ENCODE measurements at regions not wholly inside any gene's neighbourhood (a gene's known extent, or its start where the extent isn't known, plus 50 kb on each side); places are given as distances from the start of the nearest gene placed in this dataset. TPM values are rescaled to one million over a fixed set of nuclear protein-coding genes. Genes with fewer than 3 reads are reported as not detected.

DNA sequence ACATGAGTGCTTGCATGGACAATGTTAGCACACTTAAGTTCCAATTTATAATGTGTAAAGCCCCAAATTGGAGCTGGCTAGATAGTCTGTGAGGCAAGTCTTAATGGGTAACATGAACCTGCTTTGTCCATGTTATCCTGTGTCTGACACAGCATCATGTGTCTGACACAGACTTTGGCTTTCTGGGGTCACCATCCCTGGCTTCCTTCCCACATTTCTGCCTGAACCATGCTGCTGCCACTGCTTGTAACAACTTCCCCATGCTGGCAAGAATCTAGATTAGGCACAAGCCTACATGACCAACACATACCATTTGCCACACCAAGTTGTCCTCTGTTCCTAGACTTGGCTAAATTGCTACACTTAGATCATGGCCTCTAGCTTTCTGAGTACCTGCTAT, 49.8 kb upstream of the ZBTB7C start:
- no peak overlapping the region for H2AFZ ChIP-seq (ENCODE audit: low read length)
- H3K27ac ChIP-seq (ENCODE audit: low read depth, low read length): no peak overlapping the region
- peaks cover 12% of the 10 kb centered on the region for H3K27me3 ChIP-seq (ENCODE audit: insufficient read depth, low read length)
- TF ChIP-seq, protein P1, sequence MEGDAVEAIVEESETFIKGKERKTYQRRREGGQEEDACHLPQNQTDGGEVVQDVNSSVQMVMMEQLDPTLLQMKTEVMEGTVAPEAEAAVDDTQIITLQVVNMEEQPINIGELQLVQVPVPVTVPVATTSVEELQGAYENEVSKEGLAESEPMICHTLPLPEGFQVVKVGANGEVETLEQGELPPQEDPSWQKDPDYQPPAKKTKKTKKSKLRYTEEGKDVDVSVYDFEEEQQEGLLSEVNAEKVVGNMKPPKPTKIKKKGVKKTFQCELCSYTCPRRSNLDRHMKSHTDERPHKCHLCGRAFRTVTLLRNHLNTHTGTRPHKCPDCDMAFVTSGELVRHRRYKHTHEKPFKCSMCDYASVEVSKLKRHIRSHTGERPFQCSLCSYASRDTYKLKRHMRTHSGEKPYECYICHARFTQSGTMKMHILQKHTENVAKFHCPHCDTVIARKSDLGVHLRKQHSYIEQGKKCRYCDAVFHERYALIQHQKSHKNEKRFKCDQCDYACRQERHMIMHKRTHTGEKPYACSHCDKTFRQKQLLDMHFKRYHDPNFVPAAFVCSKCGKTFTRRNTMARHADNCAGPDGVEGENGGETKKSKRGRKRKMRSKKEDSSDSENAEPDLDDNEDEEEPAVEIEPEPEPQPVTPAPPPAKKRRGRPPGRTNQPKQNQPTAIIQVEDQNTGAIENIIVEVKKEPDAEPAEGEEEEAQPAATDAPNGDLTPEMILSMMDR (IDR thresholded peaks at IDR 0.05; ENCODE audit: extremely low read depth, low read depth, low read length): no peak
- no peak overlapping the region for H3K4me3 ChIP-seq (ENCODE audit: insufficient read depth, low read length)
- H4K20me1 ChIP-seq (ENCODE audit: insufficient read depth, low read length): no peaks in the 10 kb centered on the region
- no peaks in the 10 kb centered on the region for H3K9me3 ChIP-seq (ENCODE audit: low read depth, low read length)
- no peaks in the 10 kb centered on the region for H3K36me3 ChIP-seq (ENCODE audit: insufficient read depth, low read length)
- H3K4me1 ChIP-seq (ENCODE audit: insufficient read depth, low read length): peaks cover 21% of the 10 kb centered on the region
- no peak overlapping the region for H3K4me2 ChIP-seq (ENCODE audit: insufficient read depth, low read length)
- no peak for DNase-seq (ENCODE audit: insufficient read length, low spot score, missing footprints)
- no peaks in the 10 kb centered on the region for H3K79me2 ChIP-seq (ENCODE audit: insufficient read depth, low read length)

Small RNAs in the stretch of these regions (small RNA-seq; reads per million reads assigned to genes)
- not detected for gene AC024288.1
- gene RNA5SP456: not detected
